ENCODE measurements at regions not wholly inside any gene's neighbourhood (a gene's known extent, or its start where the extent isn't known, plus 50 kb on each side); places are given as distances from the start of the nearest gene placed in this dataset.

- TF ChIP-seq, protein P1, sequence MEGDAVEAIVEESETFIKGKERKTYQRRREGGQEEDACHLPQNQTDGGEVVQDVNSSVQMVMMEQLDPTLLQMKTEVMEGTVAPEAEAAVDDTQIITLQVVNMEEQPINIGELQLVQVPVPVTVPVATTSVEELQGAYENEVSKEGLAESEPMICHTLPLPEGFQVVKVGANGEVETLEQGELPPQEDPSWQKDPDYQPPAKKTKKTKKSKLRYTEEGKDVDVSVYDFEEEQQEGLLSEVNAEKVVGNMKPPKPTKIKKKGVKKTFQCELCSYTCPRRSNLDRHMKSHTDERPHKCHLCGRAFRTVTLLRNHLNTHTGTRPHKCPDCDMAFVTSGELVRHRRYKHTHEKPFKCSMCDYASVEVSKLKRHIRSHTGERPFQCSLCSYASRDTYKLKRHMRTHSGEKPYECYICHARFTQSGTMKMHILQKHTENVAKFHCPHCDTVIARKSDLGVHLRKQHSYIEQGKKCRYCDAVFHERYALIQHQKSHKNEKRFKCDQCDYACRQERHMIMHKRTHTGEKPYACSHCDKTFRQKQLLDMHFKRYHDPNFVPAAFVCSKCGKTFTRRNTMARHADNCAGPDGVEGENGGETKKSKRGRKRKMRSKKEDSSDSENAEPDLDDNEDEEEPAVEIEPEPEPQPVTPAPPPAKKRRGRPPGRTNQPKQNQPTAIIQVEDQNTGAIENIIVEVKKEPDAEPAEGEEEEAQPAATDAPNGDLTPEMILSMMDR (IDR thresholded peaks at IDR 0.05) = no peak
- TF ChIP-seq POLR2A (IDR thresholded peaks at IDR 0.05) = no peak
These were observed 264.8 kb downstream of the GASK1B start for GRCh38 chr4:157908031-157908430.

All from esophagus squamous epithelium (tissue), 4 donors.